ENCODE measurements at regions not wholly inside any gene's neighbourhood (a gene's known extent, or its start where the extent isn't known, plus 50 kb on each side); places are given as distances from the start of the nearest gene placed in this dataset.

DNA sequence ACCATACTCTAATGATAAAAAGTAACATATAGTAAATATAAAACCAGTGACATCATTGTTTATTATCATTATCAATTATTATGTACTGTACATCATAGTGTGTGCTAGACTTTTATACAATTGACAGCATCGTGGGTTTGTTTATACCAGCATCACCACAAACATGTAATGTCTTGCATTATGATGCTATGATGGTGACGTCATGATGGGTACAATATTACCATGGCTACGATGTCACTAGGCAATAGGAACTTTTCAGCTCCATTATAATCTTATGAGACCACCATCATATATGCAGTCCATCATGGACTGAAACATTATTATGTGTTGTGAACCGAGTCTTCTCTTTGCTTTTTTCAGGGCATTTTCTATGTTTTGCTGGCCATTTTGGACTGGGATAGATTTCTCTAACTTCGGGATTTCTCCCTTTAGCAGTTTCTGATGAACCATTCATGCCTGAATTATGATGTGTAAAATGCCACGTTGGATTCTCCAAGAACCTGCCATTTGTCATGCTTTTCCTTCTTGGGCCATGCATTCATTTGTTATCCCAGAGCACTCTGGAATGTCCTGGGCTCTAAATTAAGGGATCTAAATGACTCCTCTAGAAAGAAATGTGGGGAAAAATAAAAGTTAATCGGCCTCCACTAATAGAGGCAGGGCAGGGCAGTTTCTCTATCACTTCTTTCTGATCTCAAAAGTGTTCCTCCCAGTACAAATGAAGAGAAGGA is 325.6 kb upstream of the TNP1 start:
- TF ChIP-seq, protein P1, sequence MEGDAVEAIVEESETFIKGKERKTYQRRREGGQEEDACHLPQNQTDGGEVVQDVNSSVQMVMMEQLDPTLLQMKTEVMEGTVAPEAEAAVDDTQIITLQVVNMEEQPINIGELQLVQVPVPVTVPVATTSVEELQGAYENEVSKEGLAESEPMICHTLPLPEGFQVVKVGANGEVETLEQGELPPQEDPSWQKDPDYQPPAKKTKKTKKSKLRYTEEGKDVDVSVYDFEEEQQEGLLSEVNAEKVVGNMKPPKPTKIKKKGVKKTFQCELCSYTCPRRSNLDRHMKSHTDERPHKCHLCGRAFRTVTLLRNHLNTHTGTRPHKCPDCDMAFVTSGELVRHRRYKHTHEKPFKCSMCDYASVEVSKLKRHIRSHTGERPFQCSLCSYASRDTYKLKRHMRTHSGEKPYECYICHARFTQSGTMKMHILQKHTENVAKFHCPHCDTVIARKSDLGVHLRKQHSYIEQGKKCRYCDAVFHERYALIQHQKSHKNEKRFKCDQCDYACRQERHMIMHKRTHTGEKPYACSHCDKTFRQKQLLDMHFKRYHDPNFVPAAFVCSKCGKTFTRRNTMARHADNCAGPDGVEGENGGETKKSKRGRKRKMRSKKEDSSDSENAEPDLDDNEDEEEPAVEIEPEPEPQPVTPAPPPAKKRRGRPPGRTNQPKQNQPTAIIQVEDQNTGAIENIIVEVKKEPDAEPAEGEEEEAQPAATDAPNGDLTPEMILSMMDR (optimal IDR thresholded peaks at IDR 0.05 in 1 of 3, IDR thresholded peaks at IDR 0.05 in 1 of 3, conservative IDR thresholded peaks at IDR 0.05 in 1 of 3; ENCODE audit: extremely low read depth in 1 of 3, insufficient read depth in 2 of 3, low read length in 3 of 3), result no peak
- no peak for TF ChIP-seq EZH2 (IDR thresholded peaks at IDR 0.05; ENCODE audit: low read length)
- DNase-seq (ENCODE audit: low read depth, low spot score) (no peak), FAIRE-seq (no peak)
- Histone ChIP-seq H3K36me3 (ENCODE audit: control insufficient read depth in 2 of 2, extremely low read depth in 1 of 2, insufficient read depth in 2 of 2, low read length in 2 of 2) (no peaks in the 10 kb centered on the region), H3K79me2 (ENCODE audit: control insufficient read depth, insufficient read depth, low read length) (no peaks in the 10 kb centered on the region), H3K4me3 (ENCODE audit: control insufficient read depth in 2 of 3, extremely low read depth in 1 of 3, insufficient read depth in 2 of 3, low read depth in 1 of 3, low read length in 3 of 3) (no peak overlapping the region), H4K20me1 (ENCODE audit: control insufficient read depth, extremely low read depth, insufficient read depth, low read length) (no peaks in the 10 kb centered on the region), H3K9me1 (ENCODE audit: control insufficient read depth, extremely low read depth, insufficient read depth, low read length) (no peaks in the 10 kb centered on the region), H3K27ac (ENCODE audit: control insufficient read depth, insufficient read depth, low read length) (no peak overlapping the region), H3K27me3 (ENCODE audit: control insufficient read depth, extremely low read depth, insufficient read depth, low read length) (no peaks in the 10 kb centered on the region), H3K9me3 (ENCODE audit: control insufficient read depth, low read depth, low read length) (no peaks in the 10 kb centered on the region), H3K4me2 (ENCODE audit: control insufficient read depth, extremely low read depth, insufficient read depth, low read depth, low read length) (no peak overlapping the region), H3K9ac (ENCODE audit: control insufficient read depth, extremely low read depth, insufficient read depth, low read length) (no peak overlapping the region), H2AFZ (ENCODE audit: control insufficient read depth, low read length) (no peak overlapping the region), H3K4me1 (ENCODE audit: control insufficient read depth, extremely low read depth, insufficient read depth, low read length) (no peaks in the 10 kb centered on the region)
- dilution Hi-C loops (cut with MboI; ENCODE audit: extremely low pct_ligation_motif_present, low sequenced_read_pairs), result no loop called here

- H3K27me3 ChIP-seq (ENCODE audit: control insufficient read depth, extremely low read depth, insufficient read depth, low read length), result no peaks in the 10 kb centered on the region
- TF ChIP-seq EZH2 (IDR thresholded peaks at IDR 0.05; ENCODE audit: low read length), result no peak
- TF ChIP-seq, protein P1 (optimal IDR thresholded peaks at IDR 0.05 in 1 of 3, IDR thresholded peaks at IDR 0.05 in 1 of 3, conservative IDR thresholded peaks at IDR 0.05 in 1 of 3; ENCODE audit: extremely low read depth in 1 of 3, insufficient read depth in 2 of 3, low read length in 3 of 3), result no peak
- no peaks in the 10 kb centered on the region for H4K20me1 ChIP-seq (ENCODE audit: control insufficient read depth, extremely low read depth, insufficient read depth, low read length)
- H3K4me2 ChIP-seq (ENCODE audit: control insufficient read depth, extremely low read depth, insufficient read depth, low read depth, low read length), result no peak overlapping the region
- H3K27ac ChIP-seq (ENCODE audit: control insufficient read depth, insufficient read depth, low read length), result no peak overlapping the region
- H3K36me3 ChIP-seq (ENCODE audit: control insufficient read depth in 2 of 2, extremely low read depth in 1 of 2, insufficient read depth in 2 of 2, low read length in 2 of 2), result no peaks in the 10 kb centered on the region
- no peaks in the 10 kb centered on the region for H3K9me3 ChIP-seq (ENCODE audit: control insufficient read depth, low read depth, low read length)
- no peak overlapping the region for H3K4me3 ChIP-seq (ENCODE audit: control insufficient read depth in 2 of 3, extremely low read depth in 1 of 3, insufficient read depth in 2 of 3, low read depth in 1 of 3, low read length in 3 of 3)
- H3K4me1 ChIP-seq (ENCODE audit: control insufficient read depth, extremely low read depth, insufficient read depth, low read length), result no peaks in the 10 kb centered on the region
- dilution Hi-C loops (cut with MboI; ENCODE audit: extremely low pct_ligation_motif_present, low sequenced_read_pairs), result no loop called here
- DNase-seq (ENCODE audit: low read depth, low spot score) (no peak), FAIRE-seq (no peak)
- no peak overlapping the region for H3K9ac ChIP-seq (ENCODE audit: control insufficient read depth, extremely low read depth, insufficient read depth, low read length)
- H3K9me1 ChIP-seq (ENCODE audit: control insufficient read depth, extremely low read depth, insufficient read depth, low read length), result no peaks in the 10 kb centered on the region
- no peak overlapping the region for H2AFZ ChIP-seq (ENCODE audit: control insufficient read depth, low read length)
- no peaks in the 10 kb centered on the region for H3K79me2 ChIP-seq (ENCODE audit: control insufficient read depth, insufficient read depth, low read length)
Measured at GRCh38 chr2:217184242-217184641, 324.4 kb upstream of the TNP1 start.

Measured in keratinocyte (primary cell).